ENCODE measurements at regions not wholly inside any gene's neighbourhood (a gene's known extent, or its start where the extent isn't known, plus 50 kb on each side); places are given as distances from the start of the nearest gene placed in this dataset.

DNA sequence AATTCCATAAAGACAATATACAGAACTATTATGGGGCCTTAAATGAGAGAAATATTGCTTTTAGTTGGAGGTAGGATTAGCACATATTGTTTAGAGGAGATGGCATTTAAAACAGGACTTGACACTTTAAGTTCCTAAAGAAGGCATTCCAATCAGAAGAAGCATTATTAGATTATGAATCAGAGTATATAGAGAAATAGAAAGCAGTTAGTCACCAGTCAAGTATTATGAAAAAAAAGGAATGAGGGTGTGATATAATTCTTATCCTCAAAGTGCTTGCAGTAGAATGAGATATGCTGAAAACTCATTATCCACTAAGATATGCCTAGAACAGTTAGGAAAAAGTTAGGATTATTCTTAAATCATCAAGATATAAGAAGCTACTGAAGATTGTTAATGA, 456.2 kb downstream of the ZNF385D start:
- Histone ChIP-seq H3K4me3 (no peak overlapping the region), H3K36me3 (no peaks in the 10 kb centered on the region), H3K27me3 (replicated peaks in 1 of 7) (no peaks in the 10 kb centered on the region), H3K9me3 (peaks cover 0 to 31% (median 21%) of the 10 kb centered on the region in 8 donors), H3K4me1 (no peaks in the 10 kb centered on the region), H3K27ac (no peak overlapping the region)
- DNase-seq: no peak
- TF ChIP-seq, protein P1, sequence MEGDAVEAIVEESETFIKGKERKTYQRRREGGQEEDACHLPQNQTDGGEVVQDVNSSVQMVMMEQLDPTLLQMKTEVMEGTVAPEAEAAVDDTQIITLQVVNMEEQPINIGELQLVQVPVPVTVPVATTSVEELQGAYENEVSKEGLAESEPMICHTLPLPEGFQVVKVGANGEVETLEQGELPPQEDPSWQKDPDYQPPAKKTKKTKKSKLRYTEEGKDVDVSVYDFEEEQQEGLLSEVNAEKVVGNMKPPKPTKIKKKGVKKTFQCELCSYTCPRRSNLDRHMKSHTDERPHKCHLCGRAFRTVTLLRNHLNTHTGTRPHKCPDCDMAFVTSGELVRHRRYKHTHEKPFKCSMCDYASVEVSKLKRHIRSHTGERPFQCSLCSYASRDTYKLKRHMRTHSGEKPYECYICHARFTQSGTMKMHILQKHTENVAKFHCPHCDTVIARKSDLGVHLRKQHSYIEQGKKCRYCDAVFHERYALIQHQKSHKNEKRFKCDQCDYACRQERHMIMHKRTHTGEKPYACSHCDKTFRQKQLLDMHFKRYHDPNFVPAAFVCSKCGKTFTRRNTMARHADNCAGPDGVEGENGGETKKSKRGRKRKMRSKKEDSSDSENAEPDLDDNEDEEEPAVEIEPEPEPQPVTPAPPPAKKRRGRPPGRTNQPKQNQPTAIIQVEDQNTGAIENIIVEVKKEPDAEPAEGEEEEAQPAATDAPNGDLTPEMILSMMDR (IDR thresholded peaks at IDR 0.05 in 8 of 11, conservative IDR thresholded peaks at IDR 0.05 in 3 of 11): no peak
- TF ChIP-seq POLR2AphosphoS5 (IDR thresholded peaks at IDR 0.05) (no peak), POLR2A (IDR thresholded peaks at IDR 0.05) (no peak)
- intact Hi-C loops (cut with DNase I; ENCODE audit: low total_unique reads): no loop called here

DNA sequence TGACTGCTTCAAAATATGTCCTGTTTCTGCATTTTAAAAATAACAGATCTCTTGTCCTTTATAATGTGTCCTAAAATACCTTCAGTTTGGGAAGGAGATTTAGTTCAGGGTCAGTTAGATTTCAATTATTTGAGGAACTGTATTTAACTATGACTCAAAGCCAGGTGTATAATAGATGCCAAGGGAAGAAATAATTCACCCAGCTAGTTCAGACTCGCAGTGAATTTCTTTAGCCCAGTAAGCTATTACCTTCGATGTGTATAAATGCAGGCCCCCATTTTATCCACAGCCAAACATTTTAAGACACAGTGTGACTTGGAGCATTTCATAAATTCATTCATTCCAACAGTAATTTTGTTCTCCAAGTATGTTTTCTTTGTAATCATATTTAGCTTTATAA, 458.0 kb downstream of the ZNF385D start:
- intact Hi-C loops (cut with DNase I; ENCODE audit: low total_unique reads): no loop called here
- Histone ChIP-seq H3K4me3 (no peak overlapping the region), H3K27me3 (replicated peaks in 1 of 7) (no peaks in the 10 kb centered on the region), H3K36me3 (no peaks in the 10 kb centered on the region), H3K27ac (no peak overlapping the region), H3K9me3 (peaks cover 0 to 23% (median 9%) of the 10 kb centered on the region in 8 donors), H3K4me1 (no peaks in the 10 kb centered on the region)
- TF ChIP-seq, protein P1 (IDR thresholded peaks at IDR 0.05 in 8 of 11, conservative IDR thresholded peaks at IDR 0.05 in 3 of 11): no peak
- TF ChIP-seq POLR2AphosphoS5 (IDR thresholded peaks at IDR 0.05) (no peak), POLR2A (IDR thresholded peaks at IDR 0.05) (no peak)
- 76 to 94% (median 86%) methylated on average over 2 of the region's 2 CpGs for WGBS, 5 donors
- no peak for DNase-seq

DNA sequence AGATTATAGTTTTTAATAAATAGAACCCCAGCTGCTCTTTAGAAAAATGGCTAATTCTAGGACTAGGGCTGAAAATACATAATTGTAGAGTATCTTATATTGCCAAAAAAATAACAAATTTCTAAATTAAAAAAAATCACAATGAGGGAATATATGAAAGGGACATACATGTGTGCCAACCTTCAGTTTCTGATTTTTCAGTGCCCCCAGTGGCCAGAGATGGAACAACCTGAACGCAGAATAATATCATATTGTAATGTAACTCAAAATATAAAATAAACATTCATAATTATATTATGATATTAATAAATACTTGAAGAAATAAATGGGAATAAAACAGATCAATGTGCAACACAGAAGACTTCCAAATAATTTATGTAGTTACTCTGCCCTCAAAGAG, 460.5 kb downstream of the ZNF385D start:
- no peak overlapping the region for H3K27ac ChIP-seq
- TF ChIP-seq POLR2AphosphoS5 (IDR thresholded peaks at IDR 0.05) (no peak), POLR2A (IDR thresholded peaks at IDR 0.05) (no peak)
- TF ChIP-seq, protein P1 (IDR thresholded peaks at IDR 0.05 in 8 of 11, conservative IDR thresholded peaks at IDR 0.05 in 3 of 11): peak in 6 of 11 experiments; percentile 15 to 45 (median 30)
- 56 to 83% (median 63%) methylated on average over 1 of the region's 1 CpG for WGBS, 5 donors
- intact Hi-C loops (cut with DNase I; ENCODE audit: low total_unique reads): no loop called here
- no peak overlapping the region for H3K4me3 ChIP-seq
- no peaks in the 10 kb centered on the region for H3K27me3 ChIP-seq (replicated peaks in 1 of 7)
- no peaks in the 10 kb centered on the region for H3K4me1 ChIP-seq
- peaks cover 0 to 23% (median 8%) of the 10 kb centered on the region in 8 donors for H3K9me3 ChIP-seq
- DNase-seq: no peak
- no peaks in the 10 kb centered on the region for H3K36me3 ChIP-seq

DNA sequence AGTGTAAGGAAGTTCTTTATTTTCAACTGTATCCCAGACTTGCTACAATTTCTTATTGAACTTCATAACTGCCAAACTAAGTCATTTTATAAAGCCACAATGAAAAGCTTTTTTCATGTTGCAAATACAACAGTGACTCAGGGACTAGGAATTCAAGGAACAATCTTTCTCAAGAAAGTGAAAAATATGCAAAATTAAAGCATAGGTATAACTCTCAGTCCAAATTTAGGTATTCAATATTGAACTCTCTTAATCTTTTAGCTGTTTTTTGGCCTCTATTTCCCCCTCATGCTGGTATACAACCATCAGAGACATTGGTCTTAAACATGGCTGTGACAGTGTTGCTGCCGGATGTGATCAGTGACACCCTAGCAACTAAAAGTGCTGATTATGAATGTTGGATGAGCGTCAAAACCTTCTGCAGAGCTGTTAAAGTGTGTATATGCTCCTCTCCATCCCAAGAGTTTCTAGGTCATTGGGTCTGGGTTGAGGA, 476.9 kb downstream of the ZNF385D start:
- no peak for DNase-seq
- Histone ChIP-seq H3K4me3 (no peak overlapping the region), H3K36me3 (no peaks in the 10 kb centered on the region), H3K9me3 (peaks cover 0 to 24% (median 8%) of the 10 kb centered on the region in 8 donors), H3K27me3 (replicated peaks in 1 of 7) (no peaks in the 10 kb centered on the region), H3K4me1 (no peaks in the 10 kb centered on the region), H3K27ac (no peak overlapping the region)
- no peak for TF ChIP-seq POLR2A (IDR thresholded peaks at IDR 0.05)
- TF ChIP-seq, protein P1 (IDR thresholded peaks at IDR 0.05 in 8 of 11, conservative IDR thresholded peaks at IDR 0.05 in 3 of 11): no peak
- WGBS, 5 donors: 76 to 86% (median 84%) methylated on average over 2 of the region's 2 CpGs
- intact Hi-C loops (cut with DNase I; ENCODE audit: low total_unique reads): no loop called here

All from spleen (tissue), 11 donors.